ENCODE measurements at regions not wholly inside any gene's neighbourhood (a gene's known extent, or its start where the extent isn't known, plus 50 kb on each side); places are given as distances from the start of the nearest gene placed in this dataset.

GRCh38 chr19:31445406-31445805 is 96.2 kb upstream of the TSHZ3 start:
- no peaks in the 10 kb centered on the region for H3K36me3 Mint-ChIP-seq (ENCODE audit: low read depth)
- no peak for TF ChIP-seq CTCF (IDR thresholded peaks at IDR 0.05)
- peaks cover 7% of the 10 kb centered on the region for H3K27me3 Mint-ChIP-seq (ENCODE audit: low read depth)
- no peaks in the 10 kb centered on the region for H3K4me1 Mint-ChIP-seq (ENCODE audit: low read depth)
- DNase-seq (ENCODE audit: low spot score) = no peak
- H3K9me3 Mint-ChIP-seq (ENCODE audit: low read depth) = peaks cover 15% of the 10 kb centered on the region
- no peak overlapping the region for H3K27ac Mint-ChIP-seq (ENCODE audit: unreplicated experiment)
- H3K4me3 Mint-ChIP-seq (ENCODE audit: unreplicated experiment) = no peak overlapping the region

GRCh38 chr19:31448221-31448657 is 99.0 kb upstream of the TSHZ3 start:
- Mint-ChIP-seq H3K27ac (ENCODE audit: unreplicated experiment) (no peak overlapping the region), H3K9me3 (ENCODE audit: low read depth) (peaks cover 15% of the 10 kb centered on the region), H3K4me3 (ENCODE audit: unreplicated experiment) (no peak overlapping the region), H3K36me3 (ENCODE audit: low read depth) (no peaks in the 10 kb centered on the region), H3K4me1 (ENCODE audit: low read depth) (no peaks in the 10 kb centered on the region), H3K27me3 (ENCODE audit: low read depth) (peaks cover 19% of the 10 kb centered on the region)
- no peak for TF ChIP-seq CTCF (IDR thresholded peaks at IDR 0.05)
- no peak for DNase-seq (ENCODE audit: low spot score)

GRCh38 chr19:31449379-31449778 is 100.1 kb upstream of the TSHZ3 start:
- Mint-ChIP-seq H3K36me3 (ENCODE audit: low read depth) (no peaks in the 10 kb centered on the region), H3K4me1 (ENCODE audit: low read depth) (no peaks in the 10 kb centered on the region), H3K27ac (ENCODE audit: unreplicated experiment) (no peak overlapping the region), H3K4me3 (ENCODE audit: unreplicated experiment) (no peak overlapping the region), H3K27me3 (ENCODE audit: low read depth) (peaks cover 23% of the 10 kb centered on the region), H3K9me3 (ENCODE audit: low read depth) (peaks cover 12% of the 10 kb centered on the region)
- TF ChIP-seq CTCF (IDR thresholded peaks at IDR 0.05) = no peak
- no peak for DNase-seq (ENCODE audit: low spot score)

- Mint-ChIP-seq H3K27me3 (ENCODE audit: low read depth) (peaks cover 20% of the 10 kb centered on the region), H3K4me1 (ENCODE audit: low read depth) (no peaks in the 10 kb centered on the region), H3K27ac (ENCODE audit: unreplicated experiment) (no peak overlapping the region), H3K4me3 (ENCODE audit: unreplicated experiment) (no peak overlapping the region), H3K9me3 (ENCODE audit: low read depth) (peaks cover under 1% of the 10 kb centered on the region), H3K36me3 (ENCODE audit: low read depth) (no peaks in the 10 kb centered on the region)
- TF ChIP-seq CTCF (IDR thresholded peaks at IDR 0.05) = no peak
- DNase-seq (ENCODE audit: low spot score) = no peak
Measured at GRCh38 chr19:31450696-31451095, 101.5 kb upstream of the TSHZ3 start.

- Mint-ChIP-seq H3K4me3 (ENCODE audit: unreplicated experiment) (no peak overlapping the region), H3K27ac (ENCODE audit: unreplicated experiment) (no peak overlapping the region)
Measured at GRCh38 chr19:31451686-31452330, 102.6 kb upstream of the TSHZ3 start.

More at GRCh38 chr19:31451686-31452330, 102.6 kb upstream of the TSHZ3 start:
- H3K9me3 Mint-ChIP-seq (ENCODE audit: low read depth) = no peaks in the 10 kb centered on the region
- no peaks in the 10 kb centered on the region for H3K4me1 Mint-ChIP-seq (ENCODE audit: low read depth)
- H3K27me3 Mint-ChIP-seq (ENCODE audit: low read depth) = peaks cover 27% of the 10 kb centered on the region
- no peak for TF ChIP-seq CTCF (IDR thresholded peaks at IDR 0.05)
- no peak for DNase-seq (ENCODE audit: low spot score)
- no peaks in the 10 kb centered on the region for H3K36me3 Mint-ChIP-seq (ENCODE audit: low read depth)

Measured in chondrocyte (in vitro differentiated cells).